NCI-H1105 treated with DMSO at 0.1 percent for 48 hours (cell line): ENCODE measurements at regions not wholly inside any gene's neighbourhood (a gene's known extent, or its start where the extent isn't known, plus 50 kb on each side); places are given as distances from the start of the nearest gene placed in this dataset.
"Not testable (repeated sequence)": the region's sequence is repeated elsewhere in the genome, so short reads cannot be mapped to it uniquely, and the experiment has no call there.

Source experiments
- DNase-seq: peaks from one replicate; lab custom pipeline; 2025; lab: John Stamatoyannopoulos, UW

GRCh38 chr6:144688713-144689112 lies 403.6 kb downstream of the UTRN start:
- no peak for DNase-seq

- no peak for DNase-seq
These were observed 404.4 kb downstream of the UTRN start for GRCh38 chr6:144689503-144690040.

- DNase-seq: no peak
These were observed 405.0 kb downstream of the UTRN start for GRCh38 chr6:144690133-144690532.

GRCh38 chr6:144690666-144691065 lies 405.5 kb downstream of the UTRN start:
- DNase-seq: no peak

GRCh38 chr6:144692050-144692449 lies 406.9 kb downstream of the UTRN start:
- DNase-seq: not testable (repeated sequence)

GRCh38 chr6:144695858-144696533 lies 410.9 kb downstream of the UTRN start:
- DNase-seq: no peak

GRCh38 chr6:144696610-144697368 lies 411.7 kb downstream of the UTRN start:
- DNase-seq: no peak

- no peak for DNase-seq
These were observed 412.2 kb downstream of the UTRN start for GRCh38 chr6:144697369-144697760.

GRCh38 chr6:144697801-144698200 lies 412.7 kb downstream of the UTRN start:
- DNase-seq: no peak

- DNase-seq: no peak
These were observed 417.6 kb downstream of the UTRN start for GRCh38 chr6:144702781-144703180.

- no peak for DNase-seq
These were observed 425.1 kb downstream of the UTRN start for GRCh38 chr6:144710207-144710606.

GRCh38 chr6:144711661-144712060 lies 426.5 kb downstream of the UTRN start:
- DNase-seq: no peak

- DNase-seq: no peak
These were observed 427.4 kb downstream of the UTRN start for GRCh38 chr6:144712541-144712940.

- no peak for DNase-seq
These were observed 429.0 kb downstream of the UTRN start for GRCh38 chr6:144714021-144714712.

GRCh38 chr6:144715344-144715743 lies 430.2 kb downstream of the UTRN start:
- DNase-seq: no peak

- no peak for DNase-seq
These were observed 433.3 kb downstream of the UTRN start for GRCh38 chr6:144718431-144718830.

GRCh38 chr6:144721232-144721631 lies 436.1 kb downstream of the UTRN start:
- DNase-seq: no peak

- no peak for DNase-seq
These were observed 437.1 kb downstream of the UTRN start for GRCh38 chr6:144722154-144722737.

GRCh38 chr6:144722925-144723324 lies 437.8 kb downstream of the UTRN start:
- DNase-seq: no peak

- DNase-seq: no peak
These were observed 438.3 kb downstream of the UTRN start for GRCh38 chr6:144723431-144723830.

GRCh38 chr6:144724818-144725217 lies 439.7 kb downstream of the UTRN start:
- no peak for DNase-seq
